ENCODE measurements at regions not wholly inside any gene's neighbourhood (a gene's known extent, or its start where the extent isn't known, plus 50 kb on each side); places are given as distances from the start of the nearest gene placed in this dataset.

GRCh38 chr10:78427497-78428031 lies 393.9 kb downstream of the RPS24 start:
- no peak for TF ChIP-seq CTCF (conservative IDR thresholded peaks at IDR 0.05; ENCODE audit: low read depth, low read length)
- TF ChIP-seq EZH2phosphoT487 (IDR thresholded peaks at IDR 0.05; ENCODE audit: borderline replicate concordance, low read length), result no peak

Measured in PC-3 (cell line).